Glomerular visceral epithelial cell (primary cell): ENCODE measurements at regions not wholly inside any gene's neighbourhood (a gene's known extent, or its start where the extent isn't known, plus 50 kb on each side); places are given as distances from the start of the nearest gene placed in this dataset.

ENCODE experiments used
- DNase-seq: peaks from one replicate; pipeline ENCODE4 v3.0.0-alpha.2; 2016; ENCODE audit errors: extremely low spot score

- DNase-seq: no peak
These were observed 701.6 kb upstream of the ZEB2 start for GRCh38 chr2:145221516-145221915.

- no peak for DNase-seq
These were observed 701.1 kb upstream of the ZEB2 start for GRCh38 chr2:145221032-145221431.

DNA sequence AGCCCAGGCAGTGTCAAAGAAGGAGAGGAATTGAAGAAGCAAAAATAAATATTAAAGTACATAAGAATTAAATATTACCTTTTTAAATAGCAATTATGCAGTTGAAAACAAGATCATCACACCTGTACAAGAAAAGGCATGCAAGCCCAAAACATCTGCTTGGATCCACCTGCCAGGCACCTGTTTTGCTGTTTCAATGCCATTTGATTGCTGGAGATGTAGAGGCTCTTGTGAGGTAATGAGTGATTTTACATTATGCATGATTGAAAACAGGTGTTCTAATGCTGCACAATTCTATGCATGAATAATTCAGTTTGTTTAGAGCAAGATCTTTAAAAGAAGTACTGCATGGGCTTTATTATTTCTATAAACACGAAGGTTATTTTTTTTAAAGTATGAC lies 700.6 kb upstream of the ZEB2 start:
- DNase-seq: no peak

DNA sequence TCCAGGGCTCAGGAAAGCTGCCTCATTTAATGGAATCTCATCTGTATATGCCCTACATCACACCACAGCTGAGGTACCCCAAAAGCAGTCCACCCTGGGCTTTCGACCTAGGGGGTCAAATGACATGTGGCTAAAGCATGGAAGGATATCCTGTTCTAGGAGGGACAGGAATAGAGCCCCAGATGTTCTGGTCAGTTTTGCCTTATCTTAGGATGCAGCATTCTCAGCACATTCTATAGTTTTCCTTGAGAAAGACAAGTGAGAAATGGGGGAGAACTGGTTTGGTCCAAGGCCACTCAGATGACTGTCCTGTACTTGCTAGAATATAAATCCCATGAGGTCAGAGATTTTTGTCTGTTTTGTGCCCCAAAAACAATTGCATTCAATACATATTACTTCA lies 688.0 kb upstream of the ZEB2 start:
- no peak for DNase-seq

DNA sequence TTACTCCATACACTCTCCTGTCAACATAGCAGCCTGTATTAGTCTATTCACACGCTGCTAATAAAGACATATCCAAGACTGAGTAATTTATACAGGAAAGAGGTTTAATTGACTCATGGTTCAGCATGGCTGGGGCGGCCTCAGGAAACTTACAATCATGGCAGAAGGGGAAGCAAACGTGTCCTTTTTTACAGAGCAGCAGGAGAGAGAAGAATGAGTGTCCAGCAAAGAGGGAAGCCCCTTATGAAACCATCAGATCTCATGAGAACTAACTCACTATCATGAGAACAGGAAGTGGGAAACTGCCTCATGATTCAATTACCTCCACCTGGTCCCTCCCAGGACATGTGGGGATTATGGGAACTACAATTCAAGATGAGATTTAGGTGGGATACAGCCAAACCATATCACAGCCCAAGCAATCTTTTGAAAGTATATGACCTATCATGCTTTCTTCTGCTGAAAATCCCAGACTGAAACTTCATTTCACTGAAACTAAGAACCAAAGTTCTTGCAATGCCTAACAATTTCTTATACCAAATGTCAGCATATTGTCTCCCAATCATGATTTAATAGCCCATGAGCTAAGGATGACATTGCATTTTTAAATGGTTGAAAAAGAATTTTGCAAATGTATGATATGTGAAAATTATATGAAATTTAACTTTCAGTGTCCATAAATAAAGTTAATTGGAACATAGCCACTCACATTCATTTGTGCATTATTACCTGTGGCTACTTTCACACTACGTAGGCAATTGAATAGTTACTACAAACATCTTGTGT lies 686.8 kb upstream of the ZEB2 start:
- no peak for DNase-seq

DNA sequence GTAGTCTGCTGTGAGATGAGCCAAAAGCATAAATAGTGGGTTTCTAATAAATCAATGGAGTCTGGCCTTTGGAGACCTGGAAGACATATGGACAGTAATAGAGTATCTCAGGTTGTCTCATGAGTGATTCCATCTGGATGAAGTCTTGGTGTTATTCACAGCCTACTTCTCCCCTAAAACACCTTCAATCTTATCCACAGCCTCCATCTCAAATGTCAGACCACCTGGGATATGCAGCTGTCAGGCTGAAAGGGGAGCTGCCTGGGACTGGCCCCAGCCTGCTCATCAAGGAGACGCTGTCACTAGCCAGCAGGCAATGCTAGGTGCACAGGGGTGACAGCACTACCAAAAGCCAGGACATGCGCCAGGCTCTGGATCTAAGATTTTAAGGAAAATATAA lies 684.0 kb upstream of the ZEB2 start:
- no peak for DNase-seq

DNA sequence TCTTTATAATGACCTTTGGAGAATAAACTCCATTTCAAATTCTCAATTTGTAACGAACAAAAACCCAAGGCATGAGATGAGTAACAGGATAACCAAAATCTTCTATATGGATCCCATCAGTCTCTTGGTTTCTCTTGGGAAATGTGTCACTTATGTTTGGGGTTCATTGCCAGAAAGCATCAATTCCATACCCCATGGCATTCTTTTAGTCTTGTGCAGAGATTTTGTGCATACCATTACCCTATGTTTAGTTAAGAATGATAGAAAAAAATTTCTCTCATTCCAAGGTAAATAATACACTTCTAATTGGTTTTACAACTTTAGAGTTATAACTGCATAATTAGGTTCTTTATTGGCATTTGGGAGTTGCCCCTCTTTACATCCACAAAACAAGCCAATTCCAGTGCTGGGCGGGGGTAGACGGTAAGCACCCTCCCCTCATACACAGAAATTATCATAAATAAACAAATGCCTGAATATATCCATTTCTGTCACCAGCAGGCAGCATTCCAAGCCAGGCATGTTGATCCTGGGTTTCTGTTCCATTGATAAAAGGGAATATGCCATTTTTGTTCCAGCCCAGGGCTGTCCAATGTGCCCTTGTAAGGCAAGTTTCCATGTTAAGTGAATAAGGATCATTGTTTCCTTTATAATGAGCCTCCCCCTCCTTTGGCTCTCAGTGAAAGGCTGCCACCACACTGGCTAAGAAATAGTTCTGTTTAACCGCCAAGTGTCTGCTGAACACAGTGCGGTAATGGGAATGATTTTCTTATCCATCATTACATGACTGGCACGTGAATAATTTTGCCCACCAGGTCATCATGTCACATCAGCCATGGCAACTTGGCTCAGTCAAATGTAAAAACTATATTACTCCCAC lies 680.1 kb upstream of the ZEB2 start:
- no peak for DNase-seq

GRCh38 chr2:145199042-145199441 lies 679.1 kb upstream of the ZEB2 start:
- peak; percentile 48 for DNase-seq

DNA sequence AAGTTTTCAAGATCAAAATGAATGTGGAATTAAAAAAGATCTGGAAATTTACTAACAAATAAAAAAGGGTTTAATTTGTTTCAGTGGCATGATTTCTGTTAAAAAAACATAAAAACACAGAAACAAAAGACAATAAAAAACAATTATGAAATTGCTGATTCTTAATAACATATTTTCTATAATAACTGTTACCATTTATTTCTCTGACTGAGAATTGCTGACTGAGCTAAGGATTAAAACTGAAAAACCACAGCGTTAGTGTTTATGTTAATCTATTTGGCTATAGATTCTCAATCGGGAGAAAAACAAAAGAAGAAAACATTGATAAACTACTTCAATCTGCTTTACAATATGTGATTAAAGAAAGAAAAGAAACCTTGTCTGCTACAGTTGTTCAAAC lies 678.6 kb upstream of the ZEB2 start:
- DNase-seq: no peak

DNA sequence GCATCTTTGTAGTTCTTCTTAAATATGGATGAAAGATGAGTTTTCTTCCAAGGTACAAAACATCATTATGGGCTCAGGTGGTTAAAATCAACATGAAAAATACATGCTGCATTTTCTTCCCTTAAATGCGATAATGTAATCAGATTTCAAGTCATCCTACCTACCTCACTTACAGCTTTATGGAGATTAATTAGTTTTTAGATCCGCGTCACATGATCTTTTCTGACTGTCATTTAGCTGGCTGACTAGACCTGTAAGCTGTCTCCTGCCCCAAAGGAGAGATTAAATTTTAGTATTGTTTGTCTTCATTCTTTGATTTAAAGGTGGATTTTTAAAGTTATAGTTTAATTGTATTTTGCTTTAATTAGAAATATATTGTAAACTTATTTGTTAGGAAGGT lies 678.0 kb upstream of the ZEB2 start:
- no peak for DNase-seq

DNA sequence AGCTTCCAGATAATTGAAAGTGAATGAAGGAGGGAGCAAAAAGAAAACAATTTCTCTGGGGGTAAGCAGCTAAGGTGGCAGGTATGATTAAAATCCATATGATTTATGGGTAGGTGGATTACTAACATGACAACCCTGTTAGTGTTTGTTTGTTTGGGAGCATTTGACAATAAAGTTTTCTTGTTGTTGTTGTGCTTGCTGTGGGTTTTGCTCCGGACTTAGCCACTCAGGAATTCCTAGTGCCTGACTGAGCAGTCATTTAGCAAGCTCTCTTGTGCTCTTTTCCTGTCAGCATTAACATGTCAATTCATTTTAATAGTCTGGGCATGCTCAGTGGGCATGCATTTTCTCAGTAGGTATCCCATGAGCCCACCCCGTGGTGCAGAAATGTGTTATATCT lies 674.8 kb upstream of the ZEB2 start:
- no peak for DNase-seq

DNA sequence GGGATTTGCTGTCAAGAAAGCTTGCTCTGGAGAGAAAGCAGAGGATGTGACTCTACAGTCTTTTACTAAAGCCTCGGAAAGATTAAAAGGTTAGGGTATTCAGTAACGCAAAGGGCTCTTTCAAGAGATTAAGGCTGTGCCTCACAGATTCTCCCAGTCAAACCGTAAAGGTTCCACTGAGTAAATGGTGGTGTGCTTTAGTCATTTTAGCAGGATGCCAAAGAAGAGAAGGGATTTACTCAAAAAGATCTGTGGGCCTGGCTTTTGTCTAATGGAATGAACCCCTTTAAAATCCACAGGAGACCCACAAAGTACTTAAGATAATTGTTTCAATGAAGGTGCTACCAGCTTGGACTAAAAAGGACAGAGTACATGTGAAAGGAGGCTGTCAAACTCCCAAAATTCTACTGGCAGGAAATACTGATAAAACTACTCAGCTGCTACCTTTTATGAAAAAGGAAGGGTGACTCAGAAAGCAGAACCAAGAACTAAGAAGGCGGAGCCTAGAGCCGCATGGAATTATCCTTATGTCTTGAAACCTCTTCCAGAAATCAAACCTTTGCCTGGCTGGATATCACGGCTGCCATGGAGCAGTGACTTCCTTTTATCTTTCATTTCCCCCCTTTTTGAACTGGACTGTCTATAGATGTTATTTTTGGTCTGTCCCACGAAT lies 670.2 kb upstream of the ZEB2 start:
- no peak for DNase-seq

- DNase-seq: no peak
These were observed 666.4 kb upstream of the ZEB2 start for GRCh38 chr2:145186303-145186702.

- DNase-seq: no peak
These were observed 665.8 kb upstream of the ZEB2 start for GRCh38 chr2:145185696-145186095.

- DNase-seq: no peak
These were observed 665.1 kb upstream of the ZEB2 start for GRCh38 chr2:145184741-145185651.

- no peak for DNase-seq
These were observed 649.4 kb upstream of the ZEB2 start for GRCh38 chr2:145169285-145169684.

GRCh38 chr2:145168091-145168490 lies 648.2 kb upstream of the ZEB2 start:
- DNase-seq: no peak

DNA sequence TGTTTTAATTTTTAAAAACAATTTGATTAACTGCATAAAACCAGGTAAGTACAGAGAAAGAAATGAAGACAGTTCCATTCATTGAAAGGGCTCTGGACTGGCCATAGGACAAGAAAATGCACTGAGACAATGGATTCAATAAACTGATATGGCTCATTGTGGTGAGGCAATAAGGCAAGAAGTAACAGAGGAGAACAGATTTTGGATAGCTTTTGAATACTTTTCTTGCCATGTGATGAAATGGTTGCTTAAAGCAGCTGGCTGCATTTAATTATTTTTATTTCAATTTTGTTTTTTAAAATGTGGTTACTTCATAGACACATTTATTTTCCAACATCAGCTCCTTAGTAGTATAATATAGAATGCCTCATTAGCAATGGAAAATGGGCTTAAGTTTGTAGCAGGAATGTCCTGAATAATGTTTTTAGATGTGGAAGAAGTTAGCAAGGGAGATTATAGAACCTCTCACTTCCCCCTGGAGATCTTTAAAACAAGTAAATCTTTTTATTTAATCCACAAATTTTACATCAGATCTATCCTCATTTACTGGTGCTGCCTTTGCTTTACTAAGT lies 646.9 kb upstream of the ZEB2 start:
- no peak for DNase-seq

GRCh38 chr2:145161656-145162055 lies 641.7 kb upstream of the ZEB2 start:
- no peak for DNase-seq

GRCh38 chr2:145160855-145161254 lies 640.9 kb upstream of the ZEB2 start:
- no peak for DNase-seq

DNA sequence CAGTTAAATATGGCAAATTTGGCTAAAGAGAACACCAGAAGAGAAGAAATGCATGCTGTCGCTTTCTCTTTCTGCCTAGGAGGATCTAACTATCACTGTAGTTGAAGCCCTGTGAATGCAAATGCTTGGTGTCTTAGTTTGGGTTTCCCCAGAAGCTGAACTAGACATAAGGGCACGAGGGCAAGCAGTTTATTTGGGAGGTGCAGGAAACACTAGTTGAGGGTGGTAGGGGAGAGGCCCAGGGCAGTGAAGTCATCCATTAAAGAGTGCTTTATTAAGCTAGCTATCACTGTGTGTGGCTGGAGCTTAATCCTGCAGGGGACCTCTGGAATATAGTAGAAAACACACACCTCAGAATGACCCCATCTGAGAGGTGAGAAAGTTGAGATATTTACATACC lies 639.8 kb upstream of the ZEB2 start:
- no peak for DNase-seq
